ENCODE measurements at regions not wholly inside any gene's neighbourhood (a gene's known extent, or its start where the extent isn't known, plus 50 kb on each side); places are given as distances from the start of the nearest gene placed in this dataset.

DNA sequence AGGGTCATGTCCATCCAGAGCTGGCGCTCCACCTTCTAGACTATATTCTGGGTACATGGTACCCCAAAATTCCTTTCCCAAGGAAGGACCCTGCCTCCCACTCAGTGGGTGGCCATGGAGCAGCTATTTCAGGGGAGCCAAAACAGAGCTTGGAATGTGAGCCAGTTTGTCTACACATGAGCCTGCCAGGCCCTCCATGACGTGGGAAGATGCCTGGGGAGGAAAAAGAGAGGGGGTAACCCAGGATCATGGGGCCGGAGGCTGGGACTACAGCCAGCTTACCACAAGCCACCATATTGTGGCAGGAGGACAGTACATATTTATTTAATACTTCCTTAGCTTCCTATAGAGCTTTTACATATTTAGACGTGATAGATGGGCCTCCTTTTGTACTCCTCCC lies 414.7 kb upstream of the TNP1 start:
- TF ChIP-seq SP1 (IDR thresholded peaks at IDR 0.05) (no peak), ELF4 (IDR thresholded peaks at IDR 0.05) (no peak), FOXM1 (IDR thresholded peaks at IDR 0.05; ENCODE audit: borderline replicate concordance) (no peak), HDGF (IDR thresholded peaks at IDR 0.05; ENCODE audit: borderline replicate concordance) (no peak), BHLHE40 (IDR thresholded peaks at IDR 0.05; ENCODE audit: borderline replicate concordance) (no peak), FOXA1 (IDR thresholded peaks at IDR 0.05) (no peak), TARDBP (IDR thresholded peaks at IDR 0.05) (no peak), LEF1 (IDR thresholded peaks at IDR 0.05; ENCODE audit: borderline replicate concordance) (no peak), NFRKB (IDR thresholded peaks at IDR 0.05) (no peak)

Data from HEK293T (cell line).